Activated naive CD4-positive, alpha-beta T cell treated with anti-CD3 and anti-CD28 coated beads for 36 hours (primary cell): ENCODE measurements at regions not wholly inside any gene's neighbourhood (a gene's known extent, or its start where the extent isn't known, plus 50 kb on each side); places are given as distances from the start of the nearest gene placed in this dataset.
"Not testable (repeated sequence)": the region's sequence is repeated elsewhere in the genome, so short reads cannot be mapped to it uniquely, and the experiment has no call there.

Source experiments
- CTCF ChIA-PET: fragments of 350-600 bp; sonication (Branson Sonifier 250); formaldehyde crosslinking; loops from one replicate; lab custom pipeline; 2021; ENCODE audit warnings: antibody characterized with exemption; lab: Charles Lee
- DNase-seq: peaks from one replicate; pipeline ENCODE4 v3.0.0-alpha.2; 2020
- H3K27ac Mint-ChIP-seq: one replicate; pipeline ENCODE4 v1.8.0; 2021; ENCODE audit warnings: mild to moderate bottlenecking, mixed read lengths
- H3K27me3 Mint-ChIP-seq: one replicate; pipeline ENCODE4 v1.8.0; 2021; ENCODE audit warnings: low read depth, mixed read lengths
- H3K36me3 Mint-ChIP-seq: one replicate; pipeline ENCODE4 v1.8.0; 2021; ENCODE audit warnings: low read depth, mixed read lengths
- H3K4me1 Mint-ChIP-seq: one replicate; pipeline ENCODE4 v1.8.0; 2021; ENCODE audit warnings: low read depth, mixed read lengths
- H3K4me3 Mint-ChIP-seq: one replicate; pipeline ENCODE4 v1.8.0; 2021; ENCODE audit warnings: mild to moderate bottlenecking, moderate library complexity, mixed read lengths
- H3K9me3 Mint-ChIP-seq: one replicate; pipeline ENCODE4 v1.8.0; 2021; ENCODE audit warnings: mixed read lengths
- intact Hi-C: fragments of 100-400 bp; cut with micrococcal nuclease; formaldehyde crosslinking; loops from one replicate; pipeline ENCODE4 v1.15.1; 2023

GRCh38 chr4:159410076-159410777 lies 307.3 kb downstream of the RAPGEF2 start:
- Mint-ChIP-seq H3K4me1 (no peaks in the 10 kb centered on the region), H3K9me3 (no peaks in the 10 kb centered on the region), H3K4me3 (no peak overlapping the region), H3K27me3 (no peaks in the 10 kb centered on the region), H3K36me3 (no peaks in the 10 kb centered on the region), H3K27ac (no peak overlapping the region)
- no peak for DNase-seq
- CTCF ChIA-PET: no interaction called here
- intact Hi-C loops: no loop called here

- no peak overlapping the region for H3K4me3 Mint-ChIP-seq
- CTCF ChIA-PET: no interaction called here
- H3K36me3 Mint-ChIP-seq: no peaks in the 10 kb centered on the region
- H3K9me3 Mint-ChIP-seq: no peaks in the 10 kb centered on the region
- H3K27me3 Mint-ChIP-seq: peaks cover 4% of the 10 kb centered on the region
- DNase-seq: no peak
- H3K27ac Mint-ChIP-seq: no peak overlapping the region
- no peaks in the 10 kb centered on the region for H3K4me1 Mint-ChIP-seq
- intact Hi-C loops: no loop called here
These were observed 308.0 kb downstream of the RAPGEF2 start for GRCh38 chr4:159410891-159411290.

GRCh38 chr4:159413306-159413943 lies 310.5 kb downstream of the RAPGEF2 start:
- Mint-ChIP-seq H3K36me3 (no peaks in the 10 kb centered on the region), H3K9me3 (no peaks in the 10 kb centered on the region), H3K27me3 (peaks cover 9% of the 10 kb centered on the region), H3K27ac (no peak overlapping the region), H3K4me3 (no peak overlapping the region), H3K4me1 (no peaks in the 10 kb centered on the region)
- CTCF ChIA-PET: interaction anchor here (0.7 kb wide), 1 partner anchor 30 kb away, joined by 3 read pairs; no protein-coding TSS in a partner anchor
- intact Hi-C loops: no loop called here
- DNase-seq: no peak

- peaks cover 9% of the 10 kb centered on the region for H3K27me3 Mint-ChIP-seq
- no peak overlapping the region for H3K4me3 Mint-ChIP-seq
- H3K9me3 Mint-ChIP-seq: no peaks in the 10 kb centered on the region
- H3K27ac Mint-ChIP-seq: no peak overlapping the region
- no peaks in the 10 kb centered on the region for H3K36me3 Mint-ChIP-seq
- intact Hi-C loops: no loop called here
- no peak for DNase-seq
- CTCF ChIA-PET: no interaction called here
- no peaks in the 10 kb centered on the region for H3K4me1 Mint-ChIP-seq
These were observed 311.4 kb downstream of the RAPGEF2 start for GRCh38 chr4:159414305-159414704.

GRCh38 chr4:159416073-159416472 lies 313.2 kb downstream of the RAPGEF2 start:
- H3K27me3 Mint-ChIP-seq: peaks cover 9% of the 10 kb centered on the region
- intact Hi-C loops: no loop called here
- CTCF ChIA-PET: no interaction called here

GRCh38 chr4:159416996-159417395 lies 314.1 kb downstream of the RAPGEF2 start:
- DNase-seq: no peak
- CTCF ChIA-PET: interaction anchor here (0.6 to 1.1 kb wide), 2 partner anchors 20 to 46 kb away, joined by 3 to 4 read pairs; no protein-coding TSS in a partner anchor
- intact Hi-C loops: no loop called here
- Mint-ChIP-seq H3K27me3 (peaks cover 9% of the 10 kb centered on the region), H3K9me3 (no peaks in the 10 kb centered on the region), H3K27ac (no peak overlapping the region), H3K36me3 (no peaks in the 10 kb centered on the region), H3K4me3 (no peak overlapping the region), H3K4me1 (no peaks in the 10 kb centered on the region)

More at GRCh38 chr4:159416073-159416472, 313.2 kb downstream of the RAPGEF2 start:
- Mint-ChIP-seq H3K4me3 (no peak overlapping the region), H3K36me3 (no peaks in the 10 kb centered on the region), H3K27ac (no peak overlapping the region), H3K9me3 (no peaks in the 10 kb centered on the region), H3K4me1 (no peaks in the 10 kb centered on the region)
- DNase-seq: no peak

GRCh38 chr4:159420162-159421057 lies 317.5 kb downstream of the RAPGEF2 start:
- peaks cover 9% of the 10 kb centered on the region for H3K27me3 Mint-ChIP-seq
- H3K36me3 Mint-ChIP-seq: no peaks in the 10 kb centered on the region
- no peaks in the 10 kb centered on the region for H3K4me1 Mint-ChIP-seq
- H3K27ac Mint-ChIP-seq: no peak overlapping the region
- no peak for DNase-seq
- intact Hi-C loops: no loop called here
- CTCF ChIA-PET: interaction anchor here (1.0 kb wide), 1 partner anchor 66 kb away, joined by 3 read pairs; no protein-coding TSS in a partner anchor
- no peak overlapping the region for H3K4me3 Mint-ChIP-seq
- no peaks in the 10 kb centered on the region for H3K9me3 Mint-ChIP-seq

- not testable (repeated sequence) for H3K27me3 Mint-ChIP-seq
These were observed 318.2 kb downstream of the RAPGEF2 start for GRCh38 chr4:159421058-159421419.

GRCh38 chr4:159422019-159422418 lies 319.1 kb downstream of the RAPGEF2 start:
- no peak overlapping the region for H3K27ac Mint-ChIP-seq
- DNase-seq: no peak
- no peak overlapping the region for H3K4me3 Mint-ChIP-seq
- CTCF ChIA-PET: no interaction called here
- no peaks in the 10 kb centered on the region for H3K9me3 Mint-ChIP-seq
- H3K36me3 Mint-ChIP-seq: no peaks in the 10 kb centered on the region
- intact Hi-C loops: no loop called here
- H3K27me3 Mint-ChIP-seq: peaks cover 3% of the 10 kb centered on the region
- H3K4me1 Mint-ChIP-seq: no peaks in the 10 kb centered on the region

More at GRCh38 chr4:159421058-159421419, 318.2 kb downstream of the RAPGEF2 start:
- H3K27ac Mint-ChIP-seq, intact Hi-C loops, H3K4me1 Mint-ChIP-seq, H3K36me3 Mint-ChIP-seq, H3K4me3 Mint-ChIP-seq, H3K9me3 Mint-ChIP-seq, DNase-seq: not testable (repeated sequence)
- CTCF ChIA-PET: interaction anchor here (1.0 kb wide), 1 partner anchor 66 kb away, joined by 3 read pairs; no protein-coding TSS in a partner anchor

GRCh38 chr4:159422626-159423025 lies 319.7 kb downstream of the RAPGEF2 start:
- H3K4me3 Mint-ChIP-seq: no peak overlapping the region
- no peak overlapping the region for H3K27ac Mint-ChIP-seq
- CTCF ChIA-PET: no interaction called here
- H3K27me3 Mint-ChIP-seq: no peaks in the 10 kb centered on the region
- H3K4me1 Mint-ChIP-seq: no peaks in the 10 kb centered on the region
- DNase-seq: no peak
- intact Hi-C loops: no loop called here
- H3K9me3 Mint-ChIP-seq: no peaks in the 10 kb centered on the region
- no peaks in the 10 kb centered on the region for H3K36me3 Mint-ChIP-seq

- Mint-ChIP-seq H3K36me3 (no peaks in the 10 kb centered on the region), H3K4me1 (no peaks in the 10 kb centered on the region), H3K27me3 (no peaks in the 10 kb centered on the region), H3K27ac (no peak overlapping the region), H3K9me3 (no peaks in the 10 kb centered on the region), H3K4me3 (no peak overlapping the region)
- no peak for DNase-seq
- CTCF ChIA-PET: no interaction called here
- intact Hi-C loops: no loop called here
These were observed 322.9 kb downstream of the RAPGEF2 start for GRCh38 chr4:159425737-159426305.

- no peak for DNase-seq
- Mint-ChIP-seq H3K9me3 (no peaks in the 10 kb centered on the region), H3K36me3 (no peaks in the 10 kb centered on the region), H3K4me1 (no peaks in the 10 kb centered on the region), H3K27ac (no peak overlapping the region), H3K4me3 (no peak overlapping the region), H3K27me3 (peaks cover 4% of the 10 kb centered on the region)
- intact Hi-C loops: no loop called here
- CTCF ChIA-PET: no interaction called here
These were observed 325.4 kb downstream of the RAPGEF2 start for GRCh38 chr4:159428293-159428692.
